A549 (cell line): ENCODE measurements at regions not wholly inside any gene's neighbourhood (a gene's known extent, or its start where the extent isn't known, plus 50 kb on each side); places are given as distances from the start of the nearest gene placed in this dataset.

Experiments used
- KDM5A ChIP-seq: fragments of 200-600 bp; sonication (generic); IDR thresholded peaks from 2 replicates; pipeline ENCODE4 v1.6.1; 2016; ENCODE audit warnings: antibody characterized with exemption, mild to moderate bottlenecking
- MYC ChIP-seq: IDR thresholded peaks from 2 replicates; pipeline ENCODE4 v1.6.1; 2012; ENCODE audit warnings: mild to moderate bottlenecking, inconsistent platforms, low read length, improper control_type of control experiment, borderline replicate concordance
- NR3C1 ChIP-seq: fragments of >200 bp; sonication (Bioruptor Twin); formaldehyde crosslinking; IDR thresholded peaks from 3 replicates; pipeline ENCODE4 v1.6.1; 2017
- POLR2A ChIP-seq: IDR thresholded peaks from 2 replicates; pipeline ENCODE4 v1.6.1; 2012; ENCODE audit warnings: mild to moderate bottlenecking, low read length
- ZNF302 ChIP-seq: fragments of 250-450 bp; sonication (Bioruptor Pico); IDR thresholded peaks from 2 replicates; pipeline ENCODE4 v1.9.0; 2021; ENCODE audit warnings: inconsistent platforms, mild to moderate bottlenecking, moderate library complexity
- TF ChIP-seq, protein P1 (sequence below): fragments of >200 bp; sonication (Bioruptor Twin); formaldehyde crosslinking; IDR thresholded peaks from 3 replicates; pipeline ENCODE4 v1.5.1; 2016
- TF ChIP-seq, protein P2 (sequence below): fragments of 450-650 bp; IDR thresholded peaks from 2 replicates; pipeline ENCODE4 v1.6.1; 2014; ENCODE audit warnings: antibody characterized with exemption

DNA sequence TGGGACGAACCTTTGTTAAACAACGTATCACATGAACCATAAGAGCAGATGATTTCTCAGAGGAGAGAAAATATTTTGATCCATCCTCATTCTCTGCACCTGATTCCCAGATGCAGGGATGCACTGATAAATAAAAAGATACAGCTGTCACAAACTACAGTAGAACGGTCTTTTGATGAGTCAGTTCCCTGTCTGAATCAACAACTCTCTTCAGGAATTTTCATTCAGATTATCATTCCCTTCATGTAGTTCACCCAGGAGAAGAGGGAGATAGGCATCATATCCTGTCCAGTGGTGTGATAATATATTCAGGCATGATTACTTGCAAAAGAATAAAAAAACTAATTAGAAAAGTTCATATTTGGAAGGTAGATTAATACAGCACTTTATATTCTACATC lies 521.5 kb downstream of the PYDC2 start:
- TF ChIP-seq, protein P1, sequence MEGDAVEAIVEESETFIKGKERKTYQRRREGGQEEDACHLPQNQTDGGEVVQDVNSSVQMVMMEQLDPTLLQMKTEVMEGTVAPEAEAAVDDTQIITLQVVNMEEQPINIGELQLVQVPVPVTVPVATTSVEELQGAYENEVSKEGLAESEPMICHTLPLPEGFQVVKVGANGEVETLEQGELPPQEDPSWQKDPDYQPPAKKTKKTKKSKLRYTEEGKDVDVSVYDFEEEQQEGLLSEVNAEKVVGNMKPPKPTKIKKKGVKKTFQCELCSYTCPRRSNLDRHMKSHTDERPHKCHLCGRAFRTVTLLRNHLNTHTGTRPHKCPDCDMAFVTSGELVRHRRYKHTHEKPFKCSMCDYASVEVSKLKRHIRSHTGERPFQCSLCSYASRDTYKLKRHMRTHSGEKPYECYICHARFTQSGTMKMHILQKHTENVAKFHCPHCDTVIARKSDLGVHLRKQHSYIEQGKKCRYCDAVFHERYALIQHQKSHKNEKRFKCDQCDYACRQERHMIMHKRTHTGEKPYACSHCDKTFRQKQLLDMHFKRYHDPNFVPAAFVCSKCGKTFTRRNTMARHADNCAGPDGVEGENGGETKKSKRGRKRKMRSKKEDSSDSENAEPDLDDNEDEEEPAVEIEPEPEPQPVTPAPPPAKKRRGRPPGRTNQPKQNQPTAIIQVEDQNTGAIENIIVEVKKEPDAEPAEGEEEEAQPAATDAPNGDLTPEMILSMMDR = no peak
- TF ChIP-seq, protein P2, sequence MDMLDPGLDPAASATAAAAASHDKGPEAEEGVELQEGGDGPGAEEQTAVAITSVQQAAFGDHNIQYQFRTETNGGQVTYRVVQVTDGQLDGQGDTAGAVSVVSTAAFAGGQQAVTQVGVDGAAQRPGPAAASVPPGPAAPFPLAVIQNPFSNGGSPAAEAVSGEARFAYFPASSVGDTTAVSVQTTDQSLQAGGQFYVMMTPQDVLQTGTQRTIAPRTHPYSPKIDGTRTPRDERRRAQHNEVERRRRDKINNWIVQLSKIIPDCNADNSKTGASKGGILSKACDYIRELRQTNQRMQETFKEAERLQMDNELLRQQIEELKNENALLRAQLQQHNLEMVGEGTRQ = no peak
- no peak for TF ChIP-seq NR3C1
- TF ChIP-seq POLR2A = no peak
- TF ChIP-seq MYC = no peak
- no peak for TF ChIP-seq KDM5A
- no peak for TF ChIP-seq ZNF302
